Esophagus squamous epithelium (tissue), 4 donors: ENCODE measurements at regions not wholly inside any gene's neighbourhood (a gene's known extent, or its start where the extent isn't known, plus 50 kb on each side); places are given as distances from the start of the nearest gene placed in this dataset.

Source experiments
- CTCF ChIP-seq, 6 experiments: fragments of 450-650 bp in 4 of 6; fragments of 200-600 bp in 2 of 6; sonication (generic) in 2 of 6; IDR thresholded peaks; one replicate each; pipeline ENCODE4 v1.5.1; 2016 to 2019; ENCODE audit warnings: antibody characterized with exemption in 6 of 6, mild to moderate bottlenecking in 4 of 6, moderate library complexity in 4 of 6
- POLR2A ChIP-seq, 4 donors: fragments of 450-650 bp; IDR thresholded peaks; one replicate each; pipeline ENCODE4 v1.6.1; 2017; ENCODE audit warnings: antibody characterized with exemption in 4 of 4, mild to moderate bottlenecking in 4 of 4, moderate library complexity in 3 of 4

DNA sequence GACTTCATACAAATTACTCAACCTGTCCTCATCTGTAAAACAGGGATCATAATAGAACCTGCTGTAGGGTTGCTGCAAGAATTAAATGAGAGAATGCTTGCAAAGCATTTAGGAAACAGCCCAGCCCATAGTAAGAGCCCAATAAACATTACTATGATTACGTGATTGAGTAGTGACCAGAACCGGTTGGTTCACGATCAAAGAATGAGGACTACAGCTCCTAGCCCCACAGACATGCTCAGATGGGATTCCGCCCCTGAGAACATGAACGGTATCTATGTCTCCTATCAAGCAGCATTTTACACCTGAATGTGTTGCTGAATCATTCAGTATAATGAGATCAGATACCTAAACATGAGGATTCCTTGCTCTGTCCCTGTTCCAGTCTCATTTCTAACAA, 104.8 kb upstream of the ZNF648 start:
- TF ChIP-seq CTCF (IDR thresholded peaks at IDR 0.05) (no peak), POLR2A (IDR thresholded peaks at IDR 0.05) (no peak)
